Activated naive CD8-positive, alpha-beta T cell treated with anti-CD3 and anti-CD28 coated beads, Interleukin-2, amount 10 ng/mL, durations not matched to agents 7 days and 5 days (primary cell): ENCODE measurements at regions not wholly inside any gene's neighbourhood (a gene's known extent, or its start where the extent isn't known, plus 50 kb on each side); places are given as distances from the start of the nearest gene placed in this dataset.
"Not testable (repeated sequence)": the region's sequence is repeated elsewhere in the genome, so short reads cannot be mapped to it uniquely, and the experiment has no call there.

ENCODE experiments used
- ATAC-seq: fragments of 150-1000 bp; cut with Tn5 transposase; one replicate; pipeline ENCODE4 v1.10.0; 2021; ENCODE audit warnings: low read depth, moderate library complexity
- POLR2A ChIA-PET: fragments of 350-600 bp; sonication (Branson Sonifier 250); formaldehyde crosslinking; loops from one replicate; lab custom pipeline; 2021; ENCODE audit warnings: antibody characterized with exemption; lab: Charles Lee
- DNase-seq: peaks from one replicate; pipeline ENCODE4 v3.0.0; 2021
- H3K27ac Mint-ChIP-seq: one replicate; pipeline ENCODE4 v1.8.0; 2022; ENCODE audit warnings: mild to moderate bottlenecking, mixed read lengths
- H3K27me3 Mint-ChIP-seq: one replicate; pipeline ENCODE4 v1.8.0; 2022; ENCODE audit warnings: mild to moderate bottlenecking, moderate library complexity, mixed read lengths
- H3K36me3 Mint-ChIP-seq: one replicate; pipeline ENCODE4 v1.8.0; 2021; ENCODE audit warnings: mild to moderate bottlenecking, mixed read lengths
- H3K4me1 Mint-ChIP-seq: one replicate; pipeline ENCODE4 v1.8.0; 2021; ENCODE audit warnings: mixed read lengths
- H3K4me3 Mint-ChIP-seq: one replicate; pipeline ENCODE4 v1.8.0; 2022; ENCODE audit warnings: mild to moderate bottlenecking, moderate library complexity, mixed read lengths
- H3K9me3 Mint-ChIP-seq: one replicate; pipeline ENCODE4 v1.8.0; 2021; ENCODE audit warnings: mixed read lengths

GRCh38 chr4:31171362-31171761 is 451.2 kb downstream of the PCDH7 start:
- H3K4me3 Mint-ChIP-seq: no peak overlapping the region
- ATAC-seq (no peak), DNase-seq (no peak)
- no peaks in the 10 kb centered on the region for H3K36me3 Mint-ChIP-seq
- H3K27me3 Mint-ChIP-seq: no peaks in the 10 kb centered on the region
- H3K9me3 Mint-ChIP-seq: peaks cover 6% of the 10 kb centered on the region
- POLR2A ChIA-PET: no interaction called here
- H3K27ac Mint-ChIP-seq: no peak overlapping the region
- no peaks in the 10 kb centered on the region for H3K4me1 Mint-ChIP-seq

- POLR2A ChIA-PET: no interaction called here
- H3K27ac Mint-ChIP-seq: no peak overlapping the region
- H3K36me3 Mint-ChIP-seq: no peaks in the 10 kb centered on the region
- peaks cover 5% of the 10 kb centered on the region for H3K9me3 Mint-ChIP-seq
- DNase-seq (no peak), ATAC-seq (no peak)
- no peak overlapping the region for H3K4me3 Mint-ChIP-seq
- H3K4me1 Mint-ChIP-seq: no peaks in the 10 kb centered on the region
- no peaks in the 10 kb centered on the region for H3K27me3 Mint-ChIP-seq
Observed at GRCh38 chr4:31175242-31175910, 455.2 kb downstream of the PCDH7 start.

- Mint-ChIP-seq H3K4me1 (no peaks in the 10 kb centered on the region), H3K4me3 (no peak overlapping the region), H3K27ac (no peak overlapping the region), H3K27me3 (no peaks in the 10 kb centered on the region), H3K9me3 (peaks cover 4% of the 10 kb centered on the region), H3K36me3 (no peaks in the 10 kb centered on the region)
- DNase-seq: no peak
- POLR2A ChIA-PET: no interaction called here
- no peak for ATAC-seq
Observed at GRCh38 chr4:31183256-31183655, 463.1 kb downstream of the PCDH7 start.

- Mint-ChIP-seq H3K36me3 (no peaks in the 10 kb centered on the region), H3K9me3 (peaks cover 4% of the 10 kb centered on the region), H3K4me3 (no peak overlapping the region), H3K27me3 (no peaks in the 10 kb centered on the region), H3K27ac (no peak overlapping the region), H3K4me1 (no peaks in the 10 kb centered on the region)
- DNase-seq (no peak), ATAC-seq (no peak)
- POLR2A ChIA-PET: no interaction called here
Observed at GRCh38 chr4:31185014-31185585, 464.9 kb downstream of the PCDH7 start.

GRCh38 chr4:31187979-31188378 is 467.8 kb downstream of the PCDH7 start:
- Mint-ChIP-seq H3K4me3 (no peak overlapping the region), H3K27ac (no peak overlapping the region), H3K9me3 (peaks cover 4% of the 10 kb centered on the region), H3K36me3 (no peaks in the 10 kb centered on the region), H3K27me3 (no peaks in the 10 kb centered on the region), H3K4me1 (no peaks in the 10 kb centered on the region)
- ATAC-seq: no peak
- POLR2A ChIA-PET: no interaction called here
- DNase-seq: no peak

GRCh38 chr4:31189938-31190337 is 469.8 kb downstream of the PCDH7 start:
- ATAC-seq (no peak), DNase-seq (no peak)
- H3K27me3 Mint-ChIP-seq: no peaks in the 10 kb centered on the region
- no peak overlapping the region for H3K4me3 Mint-ChIP-seq
- H3K27ac Mint-ChIP-seq: no peak overlapping the region
- POLR2A ChIA-PET: no interaction called here
- no peaks in the 10 kb centered on the region for H3K9me3 Mint-ChIP-seq
- no peaks in the 10 kb centered on the region for H3K36me3 Mint-ChIP-seq
- no peaks in the 10 kb centered on the region for H3K4me1 Mint-ChIP-seq

GRCh38 chr4:31190671-31191070 is 470.5 kb downstream of the PCDH7 start:
- H3K27ac Mint-ChIP-seq: no peak overlapping the region
- ATAC-seq (no peak), DNase-seq (no peak)
- H3K4me1 Mint-ChIP-seq: no peaks in the 10 kb centered on the region
- H3K27me3 Mint-ChIP-seq: no peaks in the 10 kb centered on the region
- H3K36me3 Mint-ChIP-seq: no peaks in the 10 kb centered on the region
- H3K9me3 Mint-ChIP-seq: no peaks in the 10 kb centered on the region
- no peak overlapping the region for H3K4me3 Mint-ChIP-seq
- POLR2A ChIA-PET: no interaction called here

- Mint-ChIP-seq H3K36me3 (no peaks in the 10 kb centered on the region), H3K27ac (no peak overlapping the region), H3K4me1 (no peaks in the 10 kb centered on the region), H3K9me3 (no peaks in the 10 kb centered on the region), H3K4me3 (no peak overlapping the region), H3K27me3 (no peaks in the 10 kb centered on the region)
- no peak for ATAC-seq
- POLR2A ChIA-PET: no interaction called here
- no peak for DNase-seq
Observed at GRCh38 chr4:31192341-31192740, 472.2 kb downstream of the PCDH7 start.

- DNase-seq: no peak
- no peak for ATAC-seq
- Mint-ChIP-seq H3K27ac (no peak overlapping the region), H3K4me1 (no peaks in the 10 kb centered on the region), H3K27me3 (no peaks in the 10 kb centered on the region), H3K4me3 (no peak overlapping the region), H3K9me3 (peaks cover 2% of the 10 kb centered on the region), H3K36me3 (no peaks in the 10 kb centered on the region)
- POLR2A ChIA-PET: no interaction called here
Observed at GRCh38 chr4:31193521-31193920, 473.4 kb downstream of the PCDH7 start.

GRCh38 chr4:31194823-31195222 is 474.7 kb downstream of the PCDH7 start:
- no peak for DNase-seq
- no peak overlapping the region for H3K4me3 Mint-ChIP-seq
- H3K4me1 Mint-ChIP-seq: no peaks in the 10 kb centered on the region
- peaks cover 4% of the 10 kb centered on the region for H3K9me3 Mint-ChIP-seq
- POLR2A ChIA-PET: no interaction called here
- no peak for ATAC-seq
- H3K36me3 Mint-ChIP-seq: no peaks in the 10 kb centered on the region
- H3K27ac Mint-ChIP-seq: no peak overlapping the region
- H3K27me3 Mint-ChIP-seq: no peaks in the 10 kb centered on the region

- no peaks in the 10 kb centered on the region for H3K36me3 Mint-ChIP-seq
- H3K27me3 Mint-ChIP-seq: no peaks in the 10 kb centered on the region
- POLR2A ChIA-PET: no interaction called here
- peaks cover 4% of the 10 kb centered on the region for H3K9me3 Mint-ChIP-seq
- no peak for DNase-seq
- H3K27ac Mint-ChIP-seq: no peak overlapping the region
- no peaks in the 10 kb centered on the region for H3K4me1 Mint-ChIP-seq
- no peak overlapping the region for H3K4me3 Mint-ChIP-seq
- ATAC-seq: no peak
Observed at GRCh38 chr4:31199644-31200043, 479.5 kb downstream of the PCDH7 start.

- H3K27me3 Mint-ChIP-seq, H3K36me3 Mint-ChIP-seq, H3K4me1 Mint-ChIP-seq, POLR2A ChIA-PET, ATAC-seq, DNase-seq, H3K9me3 Mint-ChIP-seq, H3K27ac Mint-ChIP-seq, H3K4me3 Mint-ChIP-seq: not testable (repeated sequence)
Observed at GRCh38 chr4:31202054-31202453, 481.9 kb downstream of the PCDH7 start.

GRCh38 chr4:31204874-31205273 is 484.7 kb downstream of the PCDH7 start:
- Mint-ChIP-seq H3K9me3 (no peaks in the 10 kb centered on the region), H3K36me3 (no peaks in the 10 kb centered on the region), H3K27me3 (no peaks in the 10 kb centered on the region), H3K27ac (no peak overlapping the region), H3K4me3 (no peak overlapping the region), H3K4me1 (no peaks in the 10 kb centered on the region)
- ATAC-seq (no peak), DNase-seq (no peak)
- POLR2A ChIA-PET: no interaction called here

- no peak for ATAC-seq
- no peak overlapping the region for H3K27ac Mint-ChIP-seq
- POLR2A ChIA-PET: no interaction called here
- no peaks in the 10 kb centered on the region for H3K27me3 Mint-ChIP-seq
- H3K9me3 Mint-ChIP-seq: no peaks in the 10 kb centered on the region
- DNase-seq: no peak
- H3K36me3 Mint-ChIP-seq: no peaks in the 10 kb centered on the region
- H3K4me3 Mint-ChIP-seq: no peak overlapping the region
- H3K4me1 Mint-ChIP-seq: no peaks in the 10 kb centered on the region
Observed at GRCh38 chr4:31220921-31221320, 500.8 kb downstream of the PCDH7 start.
